ENCODE measurements at regions not wholly inside any gene's neighbourhood (a gene's known extent, or its start where the extent isn't known, plus 50 kb on each side); places are given as distances from the start of the nearest gene placed in this dataset.
"Not testable (repeated sequence)": the region's sequence is repeated elsewhere in the genome, so short reads cannot be mapped to it uniquely, and the experiment has no call there.

DNA sequence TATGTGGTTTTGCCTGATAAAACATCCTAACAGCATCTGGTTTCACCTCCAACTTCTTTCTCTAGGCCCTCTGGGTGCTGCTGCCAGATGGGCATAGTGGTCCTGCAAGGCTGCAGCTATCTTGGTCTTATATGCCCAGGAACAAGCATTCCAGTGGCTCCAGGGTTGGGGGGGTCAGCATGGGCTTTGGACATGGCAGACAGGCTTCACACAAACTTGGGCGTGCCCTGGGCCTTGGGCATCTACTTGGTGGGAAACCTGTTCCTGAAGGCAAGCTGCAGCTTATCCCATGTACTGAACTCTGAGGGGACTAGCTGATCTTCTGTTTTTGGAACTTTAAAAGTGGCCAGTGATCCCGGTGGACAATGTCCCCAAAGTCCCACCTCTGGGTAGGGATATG lies 54.9 kb upstream of the ZNF678 start:
- no peak for FAIRE-seq

DNA sequence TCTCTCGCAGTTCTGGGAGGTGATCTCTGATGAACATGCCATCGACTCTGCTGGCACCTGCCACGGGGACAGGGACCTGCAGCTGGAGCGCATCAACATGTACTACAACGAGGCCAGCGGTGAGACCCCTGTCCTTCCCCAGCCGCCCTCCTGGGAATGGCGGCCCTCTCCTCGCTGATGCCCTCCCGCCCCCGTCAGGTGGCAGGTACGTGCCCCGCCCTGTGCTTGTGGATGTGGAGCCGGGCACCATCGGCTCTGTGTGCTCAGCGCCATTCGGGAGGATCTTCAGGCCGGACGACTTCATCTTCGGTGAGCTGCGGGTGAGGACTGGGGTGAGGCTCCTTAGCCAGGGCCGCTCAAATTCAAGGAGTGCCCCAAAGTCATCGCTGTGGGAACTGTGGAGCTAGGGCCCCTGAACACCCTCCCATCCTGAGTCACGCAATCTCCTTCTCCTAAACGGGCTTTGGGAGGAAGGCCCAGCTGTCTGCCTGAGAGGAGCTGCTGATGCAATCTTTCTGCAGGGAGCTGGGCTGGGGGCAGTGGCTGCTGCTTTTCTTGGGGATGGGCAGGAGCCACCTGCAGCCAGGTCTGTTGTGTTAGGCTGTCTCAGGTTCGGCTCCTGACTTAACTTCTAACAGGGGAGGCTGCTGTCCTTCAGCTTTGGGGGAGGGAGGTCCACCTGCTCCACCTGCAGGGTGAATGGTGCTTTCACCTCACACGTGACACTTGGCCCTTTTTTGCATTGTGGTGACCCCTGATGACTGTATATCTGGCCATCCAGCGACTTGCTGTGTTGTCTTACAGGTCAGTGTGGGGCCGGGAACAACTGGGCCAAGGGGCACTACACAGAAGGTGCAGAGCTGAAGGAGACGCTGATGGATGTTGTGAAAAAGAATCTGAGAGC lies 56.6 kb upstream of the ZNF678 start:
- FAIRE-seq: not testable (repeated sequence)

DNA sequence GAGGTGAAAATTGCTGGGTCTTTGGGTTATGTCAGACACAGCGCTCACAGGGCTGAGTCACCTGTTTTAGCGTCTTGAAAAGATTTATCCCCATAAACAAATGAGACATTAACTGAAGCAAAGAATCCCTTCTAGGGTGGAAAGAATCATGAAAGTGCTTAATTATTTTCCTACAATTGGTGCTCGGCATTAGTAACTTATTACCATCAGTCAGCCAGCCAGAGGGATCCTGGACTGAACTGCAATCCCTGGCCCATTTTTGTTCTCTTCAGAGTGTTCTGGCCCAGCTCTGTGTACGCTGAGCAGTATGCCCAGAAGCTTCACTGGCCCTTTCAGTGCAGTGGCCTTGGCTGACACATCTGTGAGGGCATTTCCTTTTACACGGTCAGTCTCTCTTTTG lies 67.3 kb upstream of the ZNF678 start:
- FAIRE-seq: not testable (repeated sequence)

DNA sequence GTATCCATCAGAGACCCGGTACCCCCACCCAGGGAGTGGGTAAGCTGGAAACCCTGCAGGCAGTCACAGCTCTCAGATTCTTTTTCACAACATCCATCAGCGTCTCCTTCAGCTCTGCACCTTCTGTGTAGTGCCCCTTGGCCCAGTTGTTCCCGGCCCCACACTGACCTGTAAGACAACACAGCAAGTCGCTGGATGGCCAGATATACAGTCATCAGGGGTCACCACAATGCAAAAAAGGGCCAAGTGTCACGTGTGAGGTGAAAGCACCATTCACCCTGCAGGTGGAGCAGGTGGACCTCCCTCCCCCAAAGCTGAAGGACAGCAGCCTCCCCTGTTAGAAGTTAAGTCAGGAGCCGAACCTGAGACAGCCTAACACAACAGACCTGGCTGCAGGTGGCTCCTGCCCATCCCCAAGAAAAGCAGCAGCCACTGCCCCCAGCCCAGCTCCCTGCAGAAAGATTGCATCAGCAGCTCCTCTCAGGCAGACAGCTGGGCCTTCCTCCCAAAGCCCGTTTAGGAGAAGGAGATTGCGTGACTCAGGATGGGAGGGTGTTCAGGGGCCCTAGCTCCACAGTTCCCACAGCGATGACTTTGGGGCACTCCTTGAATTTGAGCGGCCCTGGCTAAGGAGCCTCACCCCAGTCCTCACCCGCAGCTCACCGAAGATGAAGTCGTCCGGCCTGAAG lies 69.3 kb upstream of the ZNF678 start:
- not testable (repeated sequence) for FAIRE-seq

DNA sequence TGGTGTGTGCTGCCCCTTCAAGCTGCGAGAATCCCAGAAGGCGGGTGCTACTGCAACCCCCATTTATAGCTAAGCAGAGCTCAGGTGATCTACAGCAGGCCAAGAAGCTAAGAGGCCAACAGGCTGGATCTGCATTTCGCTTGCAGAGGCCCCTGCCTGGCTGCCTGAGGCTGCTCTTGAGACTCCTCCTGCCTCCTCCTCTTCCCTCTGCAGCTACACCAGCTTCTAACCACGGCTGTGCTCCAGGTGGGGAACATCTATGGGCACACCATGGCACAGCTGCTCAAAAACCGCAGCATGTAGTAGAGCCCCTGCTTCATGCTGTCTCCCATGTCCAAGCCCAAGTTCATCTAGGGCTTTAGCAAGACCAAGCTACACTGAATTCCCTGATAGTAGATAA lies 72.9 kb upstream of the ZNF678 start:
- FAIRE-seq: no peak

DNA sequence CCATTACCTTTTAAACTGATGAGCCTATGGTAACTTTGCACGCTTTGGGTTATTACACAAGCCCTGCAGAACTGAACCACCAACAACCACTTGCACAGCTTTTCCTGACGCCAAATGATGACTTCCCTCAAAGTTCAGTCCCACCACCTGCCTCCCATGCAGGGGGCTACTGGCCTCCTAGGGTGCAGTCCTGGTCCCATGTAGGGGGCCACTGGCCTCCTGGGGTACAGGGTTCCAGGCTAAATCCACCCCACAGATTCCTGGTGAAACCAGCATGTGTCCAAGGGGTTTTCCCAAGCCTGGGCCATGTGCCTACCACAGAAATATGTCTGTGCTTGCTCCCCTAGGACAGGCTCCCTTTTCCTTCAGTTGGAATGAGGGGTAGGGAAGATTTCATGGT lies 73.4 kb upstream of the ZNF678 start:
- FAIRE-seq: no peak

DNA sequence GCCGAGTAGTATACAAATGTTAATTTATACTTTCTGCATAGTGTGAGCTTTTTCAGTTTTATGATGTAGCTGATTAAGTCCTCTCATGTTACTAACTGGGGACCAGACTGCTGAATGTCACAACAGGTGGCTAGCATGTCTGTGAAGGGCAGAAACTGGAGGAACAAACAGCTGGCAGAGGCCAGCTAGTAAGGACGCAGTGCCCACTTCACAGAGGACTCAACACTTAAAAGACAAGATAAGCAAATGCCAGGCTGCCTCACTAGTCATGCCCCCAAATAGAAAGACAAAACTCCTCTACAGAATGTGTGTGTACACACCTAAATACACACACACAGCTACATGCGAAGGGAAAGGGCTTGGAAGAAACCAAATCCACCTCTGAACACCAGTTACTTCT lies 73.8 kb upstream of the ZNF678 start:
- no peak for FAIRE-seq

DNA sequence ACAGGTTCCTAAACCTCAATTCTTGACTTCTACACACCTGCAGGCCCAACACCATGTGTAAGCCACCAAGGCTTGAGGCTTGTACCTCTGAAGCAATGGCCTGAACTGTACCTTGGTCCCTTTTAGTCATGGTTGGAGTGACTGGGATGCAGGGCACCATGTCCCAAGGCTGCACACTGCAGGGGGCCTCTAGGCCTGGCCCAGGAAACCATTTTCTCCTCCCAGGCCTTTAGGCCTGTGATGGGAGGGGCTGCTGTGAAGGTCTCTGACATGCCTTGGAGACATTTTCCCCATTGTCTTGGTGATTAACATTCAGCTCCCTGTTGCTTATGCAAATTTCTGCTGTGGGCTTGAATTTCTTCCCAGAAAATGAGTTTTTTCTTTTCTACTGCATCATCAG lies 75.8 kb upstream of the ZNF678 start:
- no peak for FAIRE-seq

DNA sequence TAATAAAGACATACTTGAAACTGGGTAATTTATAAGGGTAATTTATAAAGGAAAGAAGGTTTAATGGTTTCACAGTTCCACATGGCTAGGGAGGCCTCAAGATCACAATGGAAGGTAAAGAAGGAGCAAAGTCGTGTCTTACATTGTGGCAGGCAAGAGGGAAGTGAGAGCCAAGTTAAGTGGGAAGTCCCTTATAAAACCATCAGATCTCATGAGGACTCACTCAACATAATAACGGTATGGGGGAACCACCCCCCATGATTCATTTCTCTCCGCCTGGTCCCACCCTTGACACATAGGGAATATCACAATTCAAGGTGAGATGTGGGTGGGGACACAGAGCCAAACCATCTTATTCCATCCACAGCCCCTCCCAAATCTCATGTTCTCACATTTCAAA lies 76.8 kb upstream of the ZNF678 start:
- no peak for FAIRE-seq

DNA sequence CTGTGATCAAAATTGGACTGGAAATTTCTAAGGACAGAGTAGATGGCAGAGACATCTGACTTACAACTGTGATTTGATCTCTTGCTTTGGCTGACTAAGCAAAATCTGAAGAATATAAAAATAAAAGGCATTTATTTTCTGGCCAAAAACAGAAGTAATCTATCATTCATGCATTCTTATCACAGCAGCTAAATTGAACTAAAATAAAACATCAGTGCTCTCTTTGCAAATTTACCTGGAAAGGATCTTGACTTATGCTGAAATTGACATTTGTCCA lies 81.4 kb upstream of the ZNF678 start:
- FAIRE-seq: no peak

DNA sequence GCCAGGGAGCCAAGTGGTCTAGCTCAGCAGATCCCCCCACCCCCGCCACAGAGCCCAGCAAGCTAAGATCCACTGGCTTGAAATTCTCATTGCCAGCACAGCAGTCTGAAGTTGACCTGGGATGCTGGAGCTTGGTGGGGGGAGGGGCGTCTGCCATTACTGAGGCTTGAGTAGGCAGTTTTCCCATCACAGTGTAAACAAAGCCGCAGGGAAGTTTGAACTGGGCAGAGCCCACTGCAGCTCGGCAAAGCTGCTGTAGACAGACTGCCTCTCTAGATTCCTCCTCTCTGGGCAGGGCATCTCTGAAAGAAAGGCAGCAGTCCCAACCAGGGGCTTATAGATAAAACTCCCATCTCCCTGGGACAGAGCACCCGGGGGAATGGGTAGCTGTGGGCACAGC lies 89.3 kb upstream of the ZNF678 start:
- not testable (repeated sequence) for FAIRE-seq

DNA sequence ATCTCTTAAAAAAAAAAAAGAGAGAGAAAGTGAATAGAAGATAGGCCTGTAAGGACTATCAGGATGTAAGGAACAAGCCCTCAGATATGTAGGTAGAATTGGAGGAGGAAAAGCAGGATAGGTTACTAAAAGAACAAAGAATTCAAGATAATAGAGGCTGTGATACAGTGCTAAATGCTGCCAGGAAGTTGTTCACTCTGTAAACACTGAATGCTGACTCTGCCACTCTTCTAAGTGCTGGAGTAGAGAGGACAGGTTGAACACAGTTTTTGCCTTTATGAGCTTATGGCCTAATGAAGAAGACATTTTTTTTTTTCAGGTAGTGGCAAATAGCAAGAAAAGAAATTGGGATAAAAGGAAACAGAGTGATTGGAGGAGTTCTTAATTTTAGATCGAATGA lies 90.6 kb upstream of the ZNF678 start:
- FAIRE-seq: no peak

DNA sequence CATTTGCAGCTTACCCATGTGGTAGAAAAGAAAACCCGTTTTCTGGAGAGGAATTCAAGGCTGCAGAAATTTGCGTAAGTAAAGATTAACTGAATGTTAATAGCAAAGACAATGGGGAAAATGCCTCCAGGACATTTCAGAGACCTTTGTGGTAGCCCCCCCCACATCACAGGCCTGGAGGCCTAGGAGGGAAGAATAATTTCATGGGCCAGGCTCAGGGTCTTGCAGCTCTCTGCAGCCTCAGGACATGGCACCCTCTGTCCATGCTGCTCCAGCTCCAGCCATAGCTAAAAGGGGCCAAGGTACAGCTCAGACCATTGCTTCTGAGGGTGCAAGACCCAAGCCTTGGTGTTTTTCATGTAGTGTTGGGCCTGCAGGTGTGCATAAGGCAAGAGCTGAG lies 92.7 kb upstream of the ZNF678 start:
- FAIRE-seq: no peak

DNA sequence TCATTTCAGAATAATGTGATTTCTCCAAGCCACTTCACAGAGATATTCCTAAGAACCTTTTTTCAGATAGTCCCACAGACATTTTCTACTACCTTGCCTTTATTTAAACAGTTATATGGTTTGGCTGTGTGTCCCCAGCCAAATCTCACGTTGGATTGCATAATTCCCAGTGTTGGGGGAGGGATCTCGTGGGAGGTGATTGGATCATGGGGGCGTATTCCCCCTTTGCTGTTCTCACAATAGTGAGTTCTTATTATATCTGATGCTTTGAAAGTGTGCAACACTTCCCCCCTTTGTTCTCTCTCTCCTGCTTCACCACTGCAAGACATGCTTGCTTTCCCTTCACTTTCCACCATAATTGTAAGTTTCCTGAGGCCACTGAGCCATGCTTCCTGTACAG lies 93.6 kb upstream of the ZNF678 start:
- FAIRE-seq: no peak

DNA sequence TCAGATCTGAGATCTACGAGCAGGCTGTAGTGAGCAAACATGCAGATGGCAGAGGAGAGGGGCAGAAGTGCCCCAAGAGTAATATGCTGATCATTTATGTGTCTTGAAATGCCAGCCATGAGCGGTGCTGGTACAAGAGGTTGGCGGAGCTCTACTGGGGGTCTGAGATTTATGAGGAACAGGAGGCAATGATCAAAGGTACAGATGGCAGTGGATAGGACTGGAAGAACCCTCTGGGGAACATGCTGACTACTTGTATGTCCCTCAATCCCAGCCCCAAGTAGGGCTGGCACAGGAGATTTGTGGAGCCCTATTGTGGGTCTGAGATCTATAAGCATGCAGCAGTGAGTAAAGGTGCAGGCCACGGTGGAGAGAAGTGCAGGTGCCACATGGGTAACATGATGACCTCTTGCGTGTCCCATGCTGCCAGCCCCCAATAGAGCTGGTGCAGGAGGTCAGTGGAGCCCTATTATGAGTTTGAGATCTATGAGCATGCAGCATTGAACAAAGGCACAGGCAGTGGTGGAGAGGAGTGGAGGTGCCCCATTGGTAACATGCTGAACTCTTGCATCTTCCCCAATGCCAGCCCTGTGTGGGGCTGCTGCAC lies 97.2 kb upstream of the ZNF678 start:
- FAIRE-seq: no peak

DNA sequence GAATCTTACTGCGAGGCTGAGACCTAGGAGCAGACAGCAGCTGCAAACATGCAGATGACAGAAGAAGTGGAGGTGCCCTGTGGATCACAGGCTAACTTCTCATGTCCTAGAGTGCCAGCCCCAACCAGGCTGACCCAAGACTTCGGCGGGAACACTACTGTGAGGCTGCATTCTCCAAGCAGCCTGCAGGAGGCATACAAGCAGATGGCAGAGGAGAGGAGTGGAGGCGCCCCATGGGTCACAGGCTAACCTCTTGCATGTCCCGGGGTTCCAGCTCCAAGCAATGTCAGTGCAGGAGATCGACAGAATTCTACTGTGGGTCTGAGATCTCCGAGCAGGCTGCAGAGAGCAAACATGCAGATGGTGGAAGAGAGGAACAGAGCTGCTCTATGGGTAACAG lies 98.1 kb upstream of the ZNF678 start:
- FAIRE-seq: no peak

DNA sequence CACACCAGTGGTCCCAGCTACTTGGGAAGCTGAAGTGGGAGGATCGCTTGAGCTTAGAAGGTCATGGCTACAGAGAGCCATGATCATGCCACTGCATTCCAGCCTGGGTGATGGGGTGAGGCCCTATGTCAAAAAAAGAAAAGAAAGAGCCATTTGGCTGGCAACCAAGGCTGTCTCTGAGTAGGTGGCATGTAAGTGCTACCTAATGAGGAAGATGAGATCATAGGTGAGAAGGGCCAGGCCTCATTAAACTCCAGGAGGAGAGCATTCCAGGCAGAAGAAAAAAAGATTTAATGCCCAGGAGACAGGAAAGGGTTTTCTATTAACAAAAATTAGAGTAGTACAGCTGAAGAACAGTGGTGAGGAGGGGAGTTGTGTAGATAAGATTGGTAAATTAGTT lies 103.4 kb upstream of the ZNF678 start:
- no peak for FAIRE-seq

DNA sequence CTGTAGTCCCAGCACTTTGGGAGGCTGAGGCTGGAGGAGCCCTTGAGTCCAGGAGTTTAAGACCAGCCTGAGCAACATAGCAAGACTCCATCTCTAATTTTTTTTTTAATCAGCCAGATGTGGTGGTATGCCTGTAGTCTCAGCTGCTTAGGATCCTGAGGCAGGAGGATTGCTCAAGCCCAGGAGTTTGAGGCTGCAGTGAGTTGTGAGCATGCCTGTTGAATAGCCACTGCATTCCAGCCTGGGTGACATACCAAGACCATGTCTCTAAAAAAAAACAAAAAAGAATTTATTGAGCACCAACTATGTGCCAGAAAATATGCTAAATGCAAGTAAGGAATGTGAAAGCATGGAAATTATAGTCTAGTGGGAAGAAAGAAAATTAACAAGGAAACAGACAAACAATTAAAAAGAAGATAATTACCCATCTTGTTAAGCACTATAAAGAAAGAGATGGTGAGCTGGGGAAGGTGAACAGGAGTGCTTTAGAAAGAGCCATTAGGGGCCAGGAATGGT lies 104.0 kb upstream of the ZNF678 start:
- FAIRE-seq: no peak

DNA sequence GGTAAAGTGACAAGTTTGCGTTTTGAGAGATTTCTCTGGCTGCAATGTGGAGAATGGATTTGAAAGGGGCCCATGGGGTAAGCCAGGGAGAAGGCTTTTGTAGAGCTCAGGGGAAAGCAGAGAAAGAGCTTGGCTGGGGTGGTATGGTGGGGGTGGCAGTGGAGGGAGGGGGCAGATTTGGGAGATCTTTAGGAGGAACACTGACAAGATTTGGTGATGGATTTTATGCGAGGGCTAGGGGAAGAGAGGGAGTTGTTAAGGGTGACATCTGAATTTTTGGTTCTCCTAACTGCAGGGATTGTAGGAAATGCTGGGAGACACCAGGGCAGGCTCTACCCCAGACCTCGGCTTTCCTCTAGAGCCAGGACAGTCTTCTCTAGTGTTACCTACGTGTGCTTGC lies 108.7 kb upstream of the ZNF678 start:
- no peak for FAIRE-seq

DNA sequence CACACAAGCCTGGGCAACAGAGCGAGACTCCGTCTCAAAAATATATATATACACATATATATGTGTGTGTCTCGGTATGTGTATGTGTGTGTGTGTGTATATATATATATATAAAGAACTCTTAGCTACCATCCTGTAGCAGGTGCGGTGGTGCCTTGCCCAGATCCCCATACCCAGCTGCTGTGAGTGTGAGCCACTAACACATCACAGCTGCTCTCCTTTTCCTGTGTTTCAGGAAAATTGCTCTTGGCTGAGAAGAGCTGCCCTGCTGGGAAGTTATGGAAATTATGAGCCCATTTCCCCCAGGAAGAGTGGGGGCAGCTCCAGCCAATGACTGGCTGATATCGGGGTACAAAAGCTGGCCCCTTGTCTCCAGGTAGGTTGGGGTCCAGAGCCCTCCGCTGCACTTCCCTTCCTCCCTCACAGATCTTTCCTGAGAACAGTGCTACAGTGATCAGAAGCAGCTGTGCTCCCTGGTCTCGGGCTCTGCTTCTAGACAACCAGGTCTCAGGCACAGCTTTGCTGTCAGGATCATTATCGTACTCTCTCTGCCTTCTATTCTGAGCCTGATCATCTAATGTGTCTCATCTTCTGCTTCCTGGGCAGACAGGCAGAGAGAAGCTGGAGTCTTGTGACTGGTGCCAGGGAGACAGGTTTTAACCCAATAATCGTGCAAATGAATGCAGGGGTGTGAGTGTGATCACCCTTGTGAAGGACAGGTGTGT lies 109.6 kb upstream of the ZNF678 start:
- no peak for FAIRE-seq

DNA sequence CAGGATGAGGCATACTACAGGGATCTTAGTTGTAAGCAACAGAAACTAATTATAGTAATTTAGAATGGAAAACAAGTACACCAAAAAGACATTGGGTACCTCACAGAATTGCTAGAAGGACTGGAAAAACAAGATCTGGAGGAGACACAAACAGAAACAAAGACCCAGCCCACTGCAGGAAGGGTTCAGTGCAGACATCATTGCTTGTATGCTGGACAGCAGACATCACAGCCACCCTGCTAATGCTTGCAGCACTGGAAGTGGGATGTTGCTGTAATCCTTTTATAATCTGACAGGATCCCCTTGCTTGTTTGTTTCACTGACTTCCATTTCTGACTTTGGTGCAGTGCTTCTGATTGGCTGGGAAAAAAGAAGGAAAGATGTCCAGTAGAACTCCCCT lies 111.4 kb upstream of the ZNF678 start:
- FAIRE-seq: no peak

DNA sequence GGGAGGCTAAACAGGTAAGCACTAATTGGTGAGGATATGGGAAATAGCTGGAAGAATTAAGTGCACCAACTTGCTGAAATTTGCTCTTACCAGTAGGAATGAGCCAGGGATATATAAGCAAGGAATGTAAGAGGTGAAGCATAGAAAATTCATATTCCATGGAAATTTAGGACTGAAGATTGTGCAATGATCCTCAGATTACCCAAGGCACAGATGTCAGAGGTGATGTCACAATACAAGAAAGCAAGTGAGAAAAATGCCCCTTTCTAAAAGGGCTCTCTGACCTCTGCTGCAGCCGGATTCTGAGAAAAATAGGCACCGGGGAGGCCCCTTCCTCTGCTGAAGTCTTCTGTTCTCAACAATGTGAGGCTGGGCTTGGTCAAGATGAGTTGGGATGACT lies 112.3 kb upstream of the ZNF678 start:
- no peak for FAIRE-seq

DNA sequence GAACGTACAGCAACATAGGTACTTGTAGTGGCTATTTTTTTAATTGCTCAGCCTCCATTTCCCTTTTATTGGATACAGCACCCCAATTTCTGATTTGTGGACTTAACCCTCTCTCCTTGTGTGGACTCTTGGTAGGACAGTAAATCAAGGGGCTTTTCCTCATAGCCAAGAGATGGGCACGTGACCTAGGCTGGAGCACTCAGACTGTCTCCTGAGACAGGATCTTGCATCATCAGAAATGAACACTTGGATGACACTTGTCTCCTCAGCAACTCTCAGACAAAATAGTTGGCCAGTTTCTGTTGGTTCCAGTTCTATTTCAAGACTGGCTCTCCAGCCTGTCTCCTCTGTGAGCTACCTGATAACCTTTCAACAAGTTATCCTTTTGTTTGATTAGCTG lies 112.9 kb upstream of the ZNF678 start:
- FAIRE-seq: no peak

Data from A204.1 (cell line).